ENCODE measurements at regions not wholly inside any gene's neighbourhood (a gene's known extent, or its start where the extent isn't known, plus 50 kb on each side); places are given as distances from the start of the nearest gene placed in this dataset.

DNA sequence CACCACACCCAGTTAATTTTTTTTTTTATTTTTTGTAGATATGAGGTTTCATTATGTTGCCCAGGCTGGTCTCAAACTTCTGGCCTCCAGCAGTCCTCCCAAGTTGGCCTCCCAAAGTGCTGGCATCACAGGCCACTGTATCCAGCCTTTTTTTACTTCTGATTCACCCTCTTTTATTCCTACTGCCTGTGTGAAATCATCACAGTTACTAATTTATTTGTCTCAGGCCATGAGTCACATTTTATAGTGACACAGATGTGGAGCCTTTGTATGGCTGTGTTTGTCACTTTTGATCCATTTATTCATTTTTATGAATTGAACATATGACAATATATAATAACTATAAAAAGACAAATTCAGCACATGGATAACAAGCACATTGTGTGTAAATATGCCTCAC is 67.1 kb upstream of the SNX2 start:
- no peaks in the 10 kb centered on the region for H3K36me3 ChIP-seq (ENCODE audit: control insufficient read depth, insufficient read depth, low read length)
- no peak overlapping the region for H2BK120ac ChIP-seq (ENCODE audit: low read depth, low read length)
- ChIA-PET POLR2A (ENCODE audit: unreplicated experiment) (no interaction called here), CTCF (no interaction called here)
- no peak overlapping the region for H3K56ac ChIP-seq (ENCODE audit: extremely low read depth, insufficient read depth, low read length)
- no peak overlapping the region for H3K4me3 ChIP-seq (ENCODE audit: insufficient read depth, low read depth, low read length)
- H3K27ac ChIP-seq (ENCODE audit: insufficient read depth, low read length) = no peak overlapping the region
- dilution Hi-C loops (cut with HindIII; ENCODE audit: low sequenced_read_pairs, unreplicated experiment) (no loop called here), in situ Hi-C loops (cut with MboI; ENCODE audit: low sequenced_read_pairs) (no loop called here), intact Hi-C loops (cut with micrococcal nuclease) (loop anchor here (10.0 kb wide), 3 partner anchors 137 to 637 kb away; partner anchors contain the start of gene SNX24)
- H3K4ac ChIP-seq (ENCODE audit: low read depth, low read length) = no peak overlapping the region
- no peak overlapping the region for H3K4me2 ChIP-seq (ENCODE audit: low read depth, low read length)
- H4K20me1 ChIP-seq (ENCODE audit: insufficient read depth, low read length) = no peaks in the 10 kb centered on the region
- no peak overlapping the region for H3K18ac ChIP-seq (ENCODE audit: low read depth, low read length)
- H2AK9ac ChIP-seq (replicated peaks; ENCODE audit: low read depth, low read length, poor library complexity) = no peak overlapping the region
- H3K4me1 ChIP-seq (ENCODE audit: control insufficient read depth, insufficient read depth, low read length) = no peaks in the 10 kb centered on the region
- no peak overlapping the region for H2AK5ac ChIP-seq (ENCODE audit: low read depth, low read length)
- DNase-seq (no peak), ATAC-seq (ENCODE audit: low read depth) (no peak)
- H3K9me3 ChIP-seq (ENCODE audit: control insufficient read depth, insufficient read depth, low read length) = no peaks in the 10 kb centered on the region
- no TSS peak for BruUV-seq (replicated peaks)
- no peak overlapping the region for H4K8ac ChIP-seq (ENCODE audit: low read depth in 2 of 2, low read length in 2 of 2)
- H2AFZ ChIP-seq (replicated peaks; ENCODE audit: low read length, poor library complexity) = no peak overlapping the region
- TF ChIP-seq, protein P1, sequence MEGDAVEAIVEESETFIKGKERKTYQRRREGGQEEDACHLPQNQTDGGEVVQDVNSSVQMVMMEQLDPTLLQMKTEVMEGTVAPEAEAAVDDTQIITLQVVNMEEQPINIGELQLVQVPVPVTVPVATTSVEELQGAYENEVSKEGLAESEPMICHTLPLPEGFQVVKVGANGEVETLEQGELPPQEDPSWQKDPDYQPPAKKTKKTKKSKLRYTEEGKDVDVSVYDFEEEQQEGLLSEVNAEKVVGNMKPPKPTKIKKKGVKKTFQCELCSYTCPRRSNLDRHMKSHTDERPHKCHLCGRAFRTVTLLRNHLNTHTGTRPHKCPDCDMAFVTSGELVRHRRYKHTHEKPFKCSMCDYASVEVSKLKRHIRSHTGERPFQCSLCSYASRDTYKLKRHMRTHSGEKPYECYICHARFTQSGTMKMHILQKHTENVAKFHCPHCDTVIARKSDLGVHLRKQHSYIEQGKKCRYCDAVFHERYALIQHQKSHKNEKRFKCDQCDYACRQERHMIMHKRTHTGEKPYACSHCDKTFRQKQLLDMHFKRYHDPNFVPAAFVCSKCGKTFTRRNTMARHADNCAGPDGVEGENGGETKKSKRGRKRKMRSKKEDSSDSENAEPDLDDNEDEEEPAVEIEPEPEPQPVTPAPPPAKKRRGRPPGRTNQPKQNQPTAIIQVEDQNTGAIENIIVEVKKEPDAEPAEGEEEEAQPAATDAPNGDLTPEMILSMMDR (conservative IDR thresholded peaks at IDR 0.05; ENCODE audit: low read depth, low read length) = no peak
- no peak for TF ChIP-seq RFX5 (IDR thresholded peaks at IDR 0.05; ENCODE audit: low read depth, low read length)
- TF ChIP-seq FOS (IDR thresholded peaks at IDR 0.05; ENCODE audit: low read depth, low read length) = no peak
- TF ChIP-seq SMC3 (IDR thresholded peaks at IDR 0.05; ENCODE audit: low read depth, low read length) = no peak
- TF ChIP-seq MAZ (IDR thresholded peaks at IDR 0.05; ENCODE audit: borderline replicate concordance, low read depth, low read length) = no peak
- no peak for TF ChIP-seq CHD1 (IDR thresholded peaks at IDR 0.05; ENCODE audit: low read depth, low read length)
- no peak for TF ChIP-seq CEBPB (IDR thresholded peaks at IDR 0.05; ENCODE audit: low read depth, low read length)
- TF ChIP-seq, protein P2, sequence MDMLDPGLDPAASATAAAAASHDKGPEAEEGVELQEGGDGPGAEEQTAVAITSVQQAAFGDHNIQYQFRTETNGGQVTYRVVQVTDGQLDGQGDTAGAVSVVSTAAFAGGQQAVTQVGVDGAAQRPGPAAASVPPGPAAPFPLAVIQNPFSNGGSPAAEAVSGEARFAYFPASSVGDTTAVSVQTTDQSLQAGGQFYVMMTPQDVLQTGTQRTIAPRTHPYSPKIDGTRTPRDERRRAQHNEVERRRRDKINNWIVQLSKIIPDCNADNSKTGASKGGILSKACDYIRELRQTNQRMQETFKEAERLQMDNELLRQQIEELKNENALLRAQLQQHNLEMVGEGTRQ (IDR thresholded peaks at IDR 0.05; ENCODE audit: low read depth, low read length) = no peak
- H3K27me3 ChIP-seq (ENCODE audit: control insufficient read depth, insufficient read depth, low read length) = peaks cover under 1% of the 10 kb centered on the region; the same call in 1 of the 2 replicates
- H3K79me1 ChIP-seq (ENCODE audit: low read depth in 1 of 2, low read length in 2 of 2) = no peaks in the 10 kb centered on the region
- no peak overlapping the region for H2BK20ac ChIP-seq (ENCODE audit: low read depth, low read length)
- H2BK15ac ChIP-seq (ENCODE audit: low read depth, low read length) = no peak overlapping the region
- no peak overlapping the region for H3K23ac ChIP-seq (ENCODE audit: low read depth, low read length)
- H2BK5ac ChIP-seq (ENCODE audit: low read depth, low read length, poor library complexity, severe bottlenecking) = no peak overlapping the region
- no peak overlapping the region for H4K91ac ChIP-seq (ENCODE audit: insufficient read depth, low read depth, low read length)
- no peak overlapping the region for H3K9ac ChIP-seq (ENCODE audit: low read depth, low read length)
- H3K9me1 ChIP-seq (ENCODE audit: insufficient read depth, low read length) = no peaks in the 10 kb centered on the region
- no peak overlapping the region for H4K5ac ChIP-seq (ENCODE audit: low read depth, low read length)
- H3K14ac ChIP-seq (replicated peaks; ENCODE audit: low read depth, low read length) = no peak overlapping the region

All from IMR-90 (cell line).